LNCaP clone FGC (cell line): ENCODE measurements at regions not wholly inside any gene's neighbourhood (a gene's known extent, or its start where the extent isn't known, plus 50 kb on each side); places are given as distances from the start of the nearest gene placed in this dataset.
"Not testable (repeated sequence)": the region's sequence is repeated elsewhere in the genome, so short reads cannot be mapped to it uniquely, and the experiment has no call there.

Source experiments
- DNase-seq: peaks from one replicate; pipeline ENCODE4 v3.0.0-alpha.2; 2011; ENCODE audit warnings: low read depth
- H3K4me3 ChIP-seq: 2 replicates; pipeline ENCODE4 v1.5.1; 2011; ENCODE audit warnings: mild to moderate bottlenecking, low read depth, low read length, control low read depth
- CTCF ChIP-seq: IDR thresholded peaks from 2 replicates; pipeline ENCODE4 v1.5.1; 2012; ENCODE audit warnings: mild to moderate bottlenecking; ENCODE audit not compliant: control insufficient read depth, insufficient read depth; ENCODE audit errors: extremely low read depth

GRCh38 chr15:29648415-29648814, 173.9 kb downstream of the TJP1 start:
- not testable (repeated sequence) for DNase-seq, H3K4me3 ChIP-seq

- no peak for TF ChIP-seq CTCF
- H3K4me3 ChIP-seq = no peak overlapping the region
- no peak for DNase-seq
Measured at GRCh38 chr15:29645841-29646240, 176.4 kb downstream of the TJP1 start.

GRCh38 chr15:29644361-29644760, 177.9 kb downstream of the TJP1 start:
- not testable (repeated sequence) for DNase-seq, H3K4me3 ChIP-seq

- no peak for DNase-seq
- no peak overlapping the region for H3K4me3 ChIP-seq
- TF ChIP-seq CTCF = no peak
Measured at GRCh38 chr15:29638781-29639180, 183.5 kb downstream of the TJP1 start.

GRCh38 chr15:29638011-29638410, 184.3 kb downstream of the TJP1 start:
- TF ChIP-seq CTCF = no peak
- no peak for DNase-seq

GRCh38 chr15:29637555-29637954, 184.7 kb downstream of the TJP1 start:
- H3K4me3 ChIP-seq = no peak overlapping the region
- DNase-seq = no peak
- no peak for TF ChIP-seq CTCF

More at GRCh38 chr15:29638011-29638410, 184.3 kb downstream of the TJP1 start:
- H3K4me3 ChIP-seq = no peak overlapping the region

GRCh38 chr15:29636921-29637320, 185.3 kb downstream of the TJP1 start:
- no peak overlapping the region for H3K4me3 ChIP-seq
- no peak for TF ChIP-seq CTCF
- no peak for DNase-seq

GRCh38 chr15:29636140-29636539, 186.1 kb downstream of the TJP1 start:
- TF ChIP-seq CTCF = no peak
- DNase-seq = no peak
- no peak overlapping the region for H3K4me3 ChIP-seq
